MCF 10A (cell line): ENCODE measurements at regions not wholly inside any gene's neighbourhood (a gene's known extent, or its start where the extent isn't known, plus 50 kb on each side); places are given as distances from the start of the nearest gene placed in this dataset.
A peak's percentile ranks its signal among the peaks of the same experiment; 100 is the strongest.

Source experiments
- BruUV-seq: library from RNA; stranded (reverse); fragments of 400-500 nt; replicated peaks from 2 replicates; lab custom pipeline; 2021; lab: Mats Ljungman, UMichigan
- CTCF ChIA-PET: fragments of 300-600 bp; sonication (Branson Sonifier 250); formaldehyde crosslinking; extraction: SDS; loops from one replicate; lab custom pipeline; 2021; ENCODE audit warnings: antibody characterized with exemption, inconsistent platforms; lab: Yijun Ruan, JAX
- POLR2A ChIA-PET: fragments of 300-600, 350-650 bp; sonication (Branson Sonifier 250); formaldehyde crosslinking; extraction: SDS; loops from one replicate; lab custom pipeline; 2020; ENCODE audit warnings: antibody characterized with exemption, inconsistent platforms; lab: Yijun Ruan, JAX
- DNase-seq: peaks from one replicate; pipeline ENCODE4 v3.0.0-alpha.2; 2018; ENCODE audit not compliant: unreplicated experiment
- H3K27ac Mint-ChIP-seq: one replicate; pipeline ENCODE4 v1.8.0; 2022; ENCODE audit warnings: mild to moderate bottlenecking, low read depth, mixed read lengths; ENCODE audit not compliant: unreplicated experiment
- H3K27me3 Mint-ChIP-seq: one replicate; pipeline ENCODE4 v1.8.0; 2022; ENCODE audit warnings: mixed read lengths; ENCODE audit not compliant: insufficient read depth, unreplicated experiment
- H3K36me3 Mint-ChIP-seq: one replicate; pipeline ENCODE4 v1.8.0; 2022; ENCODE audit warnings: mild to moderate bottlenecking, moderate library complexity, mixed read lengths; ENCODE audit not compliant: insufficient read depth, unreplicated experiment
- H3K4me1 Mint-ChIP-seq: one replicate; pipeline ENCODE4 v1.8.0; 2022; ENCODE audit warnings: mixed read lengths; ENCODE audit not compliant: insufficient read depth, unreplicated experiment
- H3K4me3 Mint-ChIP-seq: one replicate; pipeline ENCODE4 v1.8.0; 2022; ENCODE audit warnings: mild to moderate bottlenecking, moderate library complexity, mixed read lengths; ENCODE audit not compliant: unreplicated experiment
- H3K9me3 Mint-ChIP-seq: one replicate; pipeline ENCODE4 v1.8.0; 2022; ENCODE audit warnings: mixed read lengths; ENCODE audit not compliant: unreplicated experiment
- intact Hi-C: fragments of 100-400 bp; cut with micrococcal nuclease; formaldehyde crosslinking; loops from 2 replicates; pipeline ENCODE4 v1.14.1; 2022
- TF ChIP-seq, protein P1 (sequence below): fragments of 200-600 bp; IDR thresholded peaks from one replicate; pipeline ENCODE4 v1.8.0; 2022; ENCODE audit warnings: antibody characterized with exemption, mild to moderate bottlenecking; ENCODE audit not compliant: unreplicated experiment

DNA sequence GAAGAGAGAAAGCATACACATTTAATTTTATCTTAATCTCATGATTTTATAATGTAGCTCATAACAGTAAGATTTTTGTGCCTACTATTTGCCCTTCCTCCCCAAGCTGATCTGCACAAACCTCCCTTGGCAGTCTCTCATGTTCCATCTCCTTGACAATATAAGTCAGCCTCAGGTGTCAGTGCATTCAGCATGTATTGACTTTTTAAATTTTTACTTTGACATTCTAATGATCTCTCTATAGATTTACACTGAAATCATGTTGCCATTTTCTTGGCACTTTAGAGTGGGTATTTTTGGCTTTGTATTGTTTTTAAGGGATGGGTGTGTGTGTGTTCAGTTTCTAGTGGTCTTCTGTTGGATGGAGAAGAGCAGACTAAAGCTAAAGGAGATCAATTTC, 505.3 kb upstream of the CPEB2 start:
- H3K27me3 Mint-ChIP-seq = no peaks in the 10 kb centered on the region
- no peak overlapping the region for H3K4me3 Mint-ChIP-seq
- intact Hi-C loops = no loop called here
- H3K4me1 Mint-ChIP-seq = peaks cover 10% of the 10 kb centered on the region
- TF ChIP-seq, protein P1, sequence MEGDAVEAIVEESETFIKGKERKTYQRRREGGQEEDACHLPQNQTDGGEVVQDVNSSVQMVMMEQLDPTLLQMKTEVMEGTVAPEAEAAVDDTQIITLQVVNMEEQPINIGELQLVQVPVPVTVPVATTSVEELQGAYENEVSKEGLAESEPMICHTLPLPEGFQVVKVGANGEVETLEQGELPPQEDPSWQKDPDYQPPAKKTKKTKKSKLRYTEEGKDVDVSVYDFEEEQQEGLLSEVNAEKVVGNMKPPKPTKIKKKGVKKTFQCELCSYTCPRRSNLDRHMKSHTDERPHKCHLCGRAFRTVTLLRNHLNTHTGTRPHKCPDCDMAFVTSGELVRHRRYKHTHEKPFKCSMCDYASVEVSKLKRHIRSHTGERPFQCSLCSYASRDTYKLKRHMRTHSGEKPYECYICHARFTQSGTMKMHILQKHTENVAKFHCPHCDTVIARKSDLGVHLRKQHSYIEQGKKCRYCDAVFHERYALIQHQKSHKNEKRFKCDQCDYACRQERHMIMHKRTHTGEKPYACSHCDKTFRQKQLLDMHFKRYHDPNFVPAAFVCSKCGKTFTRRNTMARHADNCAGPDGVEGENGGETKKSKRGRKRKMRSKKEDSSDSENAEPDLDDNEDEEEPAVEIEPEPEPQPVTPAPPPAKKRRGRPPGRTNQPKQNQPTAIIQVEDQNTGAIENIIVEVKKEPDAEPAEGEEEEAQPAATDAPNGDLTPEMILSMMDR = no peak
- POLR2A ChIA-PET = no interaction called here
- no TSS peak for BruUV-seq
- no peaks in the 10 kb centered on the region for H3K9me3 Mint-ChIP-seq
- H3K36me3 Mint-ChIP-seq = no peaks in the 10 kb centered on the region
- CTCF ChIA-PET = interaction anchor here (1.0 kb wide), 1 partner anchor 157 kb away, joined by 3 read pairs; no protein-coding TSS in a partner anchor
- no peak overlapping the region for H3K27ac Mint-ChIP-seq
- DNase-seq = no peak

GRCh38 chr4:14504162-14504561, 498.1 kb upstream of the CPEB2 start:
- H3K27me3 Mint-ChIP-seq = no peaks in the 10 kb centered on the region
- BruUV-seq = no TSS peak
- POLR2A ChIA-PET = no interaction called here
- TF ChIP-seq, protein P1 = no peak
- CTCF ChIA-PET = no interaction called here
- no peaks in the 10 kb centered on the region for H3K9me3 Mint-ChIP-seq
- peaks cover 10% of the 10 kb centered on the region for H3K4me1 Mint-ChIP-seq
- H3K4me3 Mint-ChIP-seq = no peak overlapping the region
- H3K27ac Mint-ChIP-seq = no peak overlapping the region
- DNase-seq = no peak
- intact Hi-C loops = loop anchor here (10.0 kb wide), 1 partner anchor 461 kb away; no protein-coding TSS in a partner anchor
- no peaks in the 10 kb centered on the region for H3K36me3 Mint-ChIP-seq

DNA sequence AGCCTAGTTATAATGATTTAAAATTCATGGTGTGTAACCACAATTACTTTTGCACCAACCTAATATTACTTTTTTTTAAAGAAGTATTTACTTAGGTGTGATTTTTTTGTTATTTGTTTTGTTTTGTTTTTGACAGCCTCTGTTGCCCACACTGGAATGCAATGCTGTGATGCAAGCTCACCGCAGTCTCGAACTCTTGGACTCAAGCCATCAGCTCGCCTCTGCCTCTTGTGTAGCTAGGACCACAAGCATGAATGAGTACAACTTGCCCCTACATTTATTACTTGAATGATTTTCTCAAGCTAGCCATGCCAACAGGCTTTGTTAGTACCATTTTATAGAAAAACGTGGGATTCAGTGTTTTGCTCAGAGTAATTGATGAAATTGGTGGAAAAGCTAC, 488.8 kb upstream of the CPEB2 start:
- POLR2A ChIA-PET = no interaction called here
- Mint-ChIP-seq H3K36me3 (no peaks in the 10 kb centered on the region), H3K4me1 (no peaks in the 10 kb centered on the region), H3K4me3 (no peak overlapping the region), H3K9me3 (no peaks in the 10 kb centered on the region), H3K27me3 (no peaks in the 10 kb centered on the region), H3K27ac (no peak overlapping the region)
- TF ChIP-seq, protein P1 = no peak
- no TSS peak for BruUV-seq
- DNase-seq = peak; percentile 79
- CTCF ChIA-PET = no interaction called here
- intact Hi-C loops = no loop called here

GRCh38 chr4:14515556-14515955, 486.7 kb upstream of the CPEB2 start:
- intact Hi-C loops = no loop called here
- no TSS peak for BruUV-seq
- CTCF ChIA-PET = no interaction called here

More at GRCh38 chr4:14515556-14515955, 486.7 kb upstream of the CPEB2 start:
- H3K4me3 Mint-ChIP-seq = no peak overlapping the region
- no peaks in the 10 kb centered on the region for H3K27me3 Mint-ChIP-seq
- H3K4me1 Mint-ChIP-seq = no peaks in the 10 kb centered on the region
- no peak for DNase-seq
- POLR2A ChIA-PET = no interaction called here
- H3K9me3 Mint-ChIP-seq = no peaks in the 10 kb centered on the region
- H3K27ac Mint-ChIP-seq = no peak overlapping the region
- no peaks in the 10 kb centered on the region for H3K36me3 Mint-ChIP-seq
- TF ChIP-seq, protein P1 = no peak
